Large intestine (tissue), 3 donors: ENCODE measurements at regions not wholly inside any gene's neighbourhood (a gene's known extent, or its start where the extent isn't known, plus 50 kb on each side); places are given as distances from the start of the nearest gene placed in this dataset.
A peak's percentile ranks its signal among the peaks of the same experiment; 100 is the strongest.

Experiments
- DNase-seq, 2 donors: peaks; one replicate each; pipeline versions ENCODE4 v3.0.0 to v3.0.0-alpha.2; 2013
- H3K27ac ChIP-seq: one replicate; pipeline ENCODE4 v1.5.1; 2013; ENCODE audit warnings: low read length
- H3K27me3 ChIP-seq: 2 replicates; pipeline ENCODE4 v1.6.1; 2013; ENCODE audit warnings: low read length; ENCODE audit not compliant: control insufficient read depth, insufficient read depth
- H3K36me3 ChIP-seq: 2 replicates; pipeline ENCODE4 v1.6.1; 2013; ENCODE audit warnings: low read length; ENCODE audit not compliant: control insufficient read depth, insufficient read depth
- H3K4me1 ChIP-seq: one replicate; pipeline ENCODE4 v1.6.1; 2013; ENCODE audit warnings: low read length; ENCODE audit not compliant: control insufficient read depth, insufficient read depth
- H3K4me3 ChIP-seq: one replicate; pipeline ENCODE4 v1.5.1; 2013; ENCODE audit warnings: low read length
- H3K9me3 ChIP-seq: one replicate; pipeline ENCODE4 v1.6.1; 2013; ENCODE audit warnings: mild to moderate bottlenecking, low read depth, low read length, moderate library complexity; ENCODE audit not compliant: control insufficient read depth
- WGBS: methylation state at CpG from one replicate; pipeline ENCODE4 v1.1.5; 2013; ENCODE audit warnings: low lambda C conversion rate; ENCODE audit not compliant: insufficient coverage; 5-methylcytosine and 5-hydroxymethylcytosine counted together

DNA sequence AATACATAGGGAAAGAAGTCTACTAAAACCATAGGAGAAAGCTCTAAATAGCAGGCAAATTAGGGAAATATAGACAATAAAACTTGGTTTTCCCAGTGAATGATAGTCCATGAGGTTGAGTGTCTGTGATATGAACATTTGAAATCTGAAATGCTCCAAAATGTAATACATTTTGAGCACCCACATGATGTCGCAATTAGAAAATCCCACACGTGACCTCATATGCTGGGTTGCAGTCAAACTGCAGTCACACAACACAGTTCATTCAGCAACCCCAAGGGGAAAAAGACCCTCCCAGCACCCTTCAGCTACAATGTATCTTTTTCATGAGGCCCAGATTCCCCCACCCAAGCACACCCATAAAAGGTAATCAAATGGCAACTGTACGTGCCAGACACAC is 155.6 kb downstream of the BTC start:
- WGBS: no CpG with 5 or more reads among the region's 3 CpGs
- H3K36me3 ChIP-seq: no peaks in the 10 kb centered on the region
- H3K27me3 ChIP-seq: no peaks in the 10 kb centered on the region
- DNase-seq: no peak
- no peak overlapping the region for H3K27ac ChIP-seq
- H3K4me1 ChIP-seq: no peaks in the 10 kb centered on the region
- H3K4me3 ChIP-seq: no peak overlapping the region
- H3K9me3 ChIP-seq: no peaks in the 10 kb centered on the region

DNA sequence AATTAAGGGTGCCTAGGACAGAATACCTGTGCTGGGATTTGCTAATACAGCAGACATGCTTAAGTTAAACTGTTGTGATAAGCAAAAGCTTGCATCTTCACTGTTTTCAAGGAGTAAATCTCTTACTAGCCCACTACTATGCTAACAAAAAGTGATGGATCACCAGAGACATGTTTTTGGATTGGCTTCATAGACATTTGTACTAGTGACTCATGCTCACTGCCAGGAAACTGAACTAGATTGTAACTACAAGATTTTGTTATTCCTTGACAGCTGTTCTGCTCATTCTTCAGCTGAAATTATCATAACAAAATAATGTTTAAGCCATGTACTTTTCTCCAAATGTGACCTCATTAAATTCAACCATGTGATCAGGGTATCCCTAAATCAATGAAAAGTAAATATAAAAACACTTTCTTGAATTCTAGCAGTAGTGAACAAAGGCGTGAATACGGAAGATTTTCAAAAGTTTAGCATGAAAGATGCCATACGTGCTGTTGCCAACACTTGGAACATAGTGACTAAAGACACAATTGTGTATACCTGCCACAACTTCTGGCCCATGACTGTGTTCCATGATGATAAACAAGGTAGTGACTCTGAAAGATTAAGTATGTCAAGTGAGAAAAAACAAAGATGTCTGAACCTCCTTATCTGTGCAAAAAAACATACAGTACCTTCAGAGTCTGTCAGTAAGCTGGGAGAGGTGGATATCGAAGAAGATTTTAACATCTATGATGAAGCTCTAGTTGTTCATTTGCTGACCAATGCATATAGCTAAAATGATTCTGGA is 154.0 kb downstream of the BTC start:
- H3K27me3 ChIP-seq: no peaks in the 10 kb centered on the region
- no peaks in the 10 kb centered on the region for H3K9me3 ChIP-seq
- H3K4me3 ChIP-seq: no peak overlapping the region
- H3K27ac ChIP-seq: no peak overlapping the region
- H3K36me3 ChIP-seq: no peaks in the 10 kb centered on the region
- 100% methylated on average over 1 of the region's 4 CpGs for WGBS
- H3K4me1 ChIP-seq: no peaks in the 10 kb centered on the region
- no peak for DNase-seq

DNA sequence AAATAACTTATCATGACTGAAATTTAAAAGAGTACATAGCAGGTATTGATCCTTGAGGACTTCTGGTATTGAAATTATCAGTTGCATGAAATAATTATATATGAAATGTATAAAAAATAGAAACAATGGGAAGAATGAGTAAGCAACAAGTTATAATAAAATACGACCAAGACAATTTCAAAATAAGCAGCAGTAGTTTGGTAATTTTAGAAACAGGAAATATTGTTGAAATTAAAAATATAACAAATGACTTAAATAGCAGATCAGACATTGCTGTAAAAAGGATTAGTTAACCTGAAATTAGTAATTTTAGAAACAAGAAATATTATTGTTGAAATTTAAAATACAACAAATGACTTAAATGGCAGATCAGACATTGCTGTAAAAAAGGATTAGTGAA is 152.3 kb downstream of the BTC start:
- Histone ChIP-seq H3K36me3 (no peaks in the 10 kb centered on the region), H3K4me1 (no peaks in the 10 kb centered on the region), H3K9me3 (no peaks in the 10 kb centered on the region), H3K4me3 (no peak overlapping the region), H3K27me3 (no peaks in the 10 kb centered on the region), H3K27ac (no peak overlapping the region)
- WGBS: 86% methylated on average over 1 of the region's 1 CpG
- no peak for DNase-seq

DNA sequence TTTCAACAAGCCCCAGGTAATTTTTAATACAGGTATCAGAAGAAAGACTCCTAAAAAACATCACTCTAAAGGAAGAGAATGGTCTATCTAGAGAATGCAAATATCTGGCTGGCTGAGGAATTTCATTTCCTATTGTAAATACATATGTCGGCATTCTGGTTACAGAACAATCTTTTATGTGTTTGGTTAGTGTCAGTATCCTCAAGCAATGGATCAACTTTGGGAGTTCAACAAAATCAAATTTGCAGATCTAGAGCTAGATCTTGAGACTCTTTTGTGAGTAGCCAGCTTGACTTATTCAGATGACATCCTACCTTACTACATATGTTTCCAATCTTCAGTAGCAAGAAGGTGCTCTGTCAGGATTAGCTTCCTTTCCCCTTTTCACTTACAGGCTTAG is 145.1 kb downstream of the BTC start:
- Histone ChIP-seq H3K36me3 (no peaks in the 10 kb centered on the region), H3K27ac (no peak overlapping the region), H3K4me1 (peaks cover 6% of the 10 kb centered on the region), H3K9me3 (no peaks in the 10 kb centered on the region), H3K27me3 (no peaks in the 10 kb centered on the region), H3K4me3 (no peak overlapping the region)
- WGBS: no CpG with 5 or more reads among the region's 1 CpG
- no peak for DNase-seq

DNA sequence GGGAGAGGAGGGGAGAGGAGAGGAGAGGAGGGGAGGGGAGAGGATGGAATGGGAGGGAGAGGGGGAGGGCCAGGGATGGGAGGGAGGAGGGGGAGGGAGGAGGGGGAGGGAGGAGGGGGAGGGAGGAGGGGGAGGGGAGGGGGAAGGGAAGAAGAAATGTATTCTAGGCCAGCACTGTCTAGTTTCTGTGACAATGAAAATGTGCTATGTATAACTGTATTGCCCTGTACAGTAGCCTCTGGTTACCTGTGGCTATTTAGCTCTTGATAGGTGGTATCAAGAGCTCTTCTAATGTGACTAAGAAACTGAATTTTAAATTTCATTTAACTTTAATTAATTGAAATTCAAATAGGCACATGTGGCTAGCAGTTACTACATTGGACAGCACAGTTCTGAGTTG is 143.1 kb downstream of the BTC start:
- H3K4me1 ChIP-seq: peaks cover 18% of the 10 kb centered on the region
- no peak overlapping the region for H3K27ac ChIP-seq

DNA sequence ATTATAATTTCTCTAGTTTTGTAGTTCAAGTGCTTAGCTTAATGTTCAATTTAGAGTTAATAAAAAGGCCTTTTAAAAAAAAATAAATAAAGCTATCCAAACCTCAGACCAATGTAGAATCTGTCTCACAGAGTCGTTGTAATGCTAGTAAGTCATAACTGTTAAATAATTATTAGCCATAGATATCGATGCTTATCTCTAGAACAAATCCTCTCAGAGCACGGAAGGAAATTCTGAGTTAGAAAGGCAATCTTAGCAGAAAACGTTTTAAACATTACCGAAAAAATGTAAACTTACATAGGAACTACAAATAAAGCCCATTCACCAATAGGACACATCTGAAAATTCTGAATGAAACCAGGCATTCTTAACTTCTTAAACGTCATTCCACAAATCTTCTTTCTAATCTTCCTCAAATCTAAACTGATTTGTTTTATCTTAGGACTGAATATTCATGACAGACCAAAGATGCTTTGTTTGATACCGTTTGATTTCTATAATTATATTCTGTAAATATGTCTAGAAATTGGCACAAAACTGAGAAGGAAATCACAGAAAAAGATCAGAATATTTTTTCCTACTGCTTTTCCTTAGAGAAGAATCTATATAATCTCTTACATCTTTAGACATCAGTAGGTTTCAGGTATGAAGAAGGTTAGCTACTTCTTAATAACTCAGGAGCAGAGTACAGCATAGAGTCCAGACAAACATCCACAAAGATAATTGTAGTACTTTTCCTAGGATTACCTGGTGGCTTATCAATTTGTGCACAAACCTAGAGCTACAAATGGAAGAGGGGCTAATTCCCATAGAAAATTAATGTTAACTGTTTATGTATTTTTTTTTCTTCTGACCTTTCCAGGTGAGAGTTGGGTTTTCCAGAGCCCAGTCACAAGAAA is 140.7 kb downstream of the BTC start:
- peak overlapping the region; percentile 83 for H3K27ac ChIP-seq
- H3K36me3 ChIP-seq: no peaks in the 10 kb centered on the region
- H3K27me3 ChIP-seq: no peaks in the 10 kb centered on the region
- H3K4me1 ChIP-seq: peaks cover 18% of the 10 kb centered on the region
- H3K9me3 ChIP-seq: no peaks in the 10 kb centered on the region
- peak overlapping the region; percentile 2 for H3K4me3 ChIP-seq
- WGBS: 45% methylated on average over 5 of the region's 7 CpGs
- DNase-seq: no peak

More for the DNA sequence above, 143.1 kb downstream of the BTC start:
- no peaks in the 10 kb centered on the region for H3K27me3 ChIP-seq
- DNase-seq: no peak
- no peaks in the 10 kb centered on the region for H3K36me3 ChIP-seq
- no peak overlapping the region for H3K4me3 ChIP-seq
- no peaks in the 10 kb centered on the region for H3K9me3 ChIP-seq

DNA sequence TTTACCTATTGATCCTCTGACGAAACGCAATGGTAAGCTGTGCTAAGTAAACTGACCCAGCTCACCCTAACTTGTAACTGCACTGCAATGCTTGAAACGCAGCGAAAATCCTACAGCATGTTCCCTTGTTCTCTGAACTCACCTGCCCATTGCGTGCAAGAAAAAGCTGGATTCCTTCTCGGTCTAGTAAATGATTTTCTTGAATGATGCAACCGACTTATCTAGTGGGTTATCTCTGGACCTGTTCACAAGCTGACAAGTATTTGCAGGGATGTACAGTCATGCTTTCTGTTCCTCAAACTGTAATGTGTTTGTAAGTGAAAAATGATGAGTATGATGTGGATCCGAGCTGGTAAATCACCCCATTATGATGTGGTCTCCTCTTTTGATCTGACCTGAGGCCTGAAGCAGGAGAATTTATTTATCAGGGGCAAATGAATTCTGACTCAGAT is 140.1 kb downstream of the BTC start:
- peak; percentile 89 to 97 for DNase-seq

DNA sequence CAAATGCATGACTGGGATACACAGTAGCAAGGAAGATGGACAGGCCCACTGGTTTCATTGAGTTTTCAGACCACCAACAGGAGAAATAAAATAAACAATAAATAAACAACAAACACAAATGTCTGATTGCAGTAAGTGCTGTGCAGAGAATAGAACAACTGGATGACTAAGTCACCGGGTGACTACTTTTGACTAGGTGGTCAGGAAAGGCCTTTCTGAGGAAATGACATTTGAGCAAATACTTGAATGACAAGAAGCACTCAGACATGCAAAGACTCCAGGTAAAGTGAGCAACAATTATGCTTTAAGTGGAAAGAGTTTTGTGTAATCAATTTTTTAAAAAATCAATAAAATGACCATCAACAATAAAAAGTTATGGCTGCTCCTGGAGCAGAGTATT is 137.7 kb downstream of the BTC start:
- H3K27me3 ChIP-seq: no peaks in the 10 kb centered on the region
- H3K36me3 ChIP-seq: no peaks in the 10 kb centered on the region
- WGBS: 100% methylated on average over 1 of the region's 1 CpG
- no peak overlapping the region for H3K27ac ChIP-seq
- H3K4me3 ChIP-seq: no peak overlapping the region
- no peak for DNase-seq
- H3K4me1 ChIP-seq: peaks cover 23% of the 10 kb centered on the region
- H3K9me3 ChIP-seq: no peaks in the 10 kb centered on the region

More for the DNA sequence above, 140.1 kb downstream of the BTC start:
- H3K4me1 ChIP-seq: peaks cover 18% of the 10 kb centered on the region
- WGBS: no CpG with 5 or more reads among the region's 8 CpGs
- H3K27ac ChIP-seq: peak overlapping the region; percentile 83
- no peaks in the 10 kb centered on the region for H3K27me3 ChIP-seq
- H3K36me3 ChIP-seq: no peaks in the 10 kb centered on the region
- H3K4me3 ChIP-seq: no peak overlapping the region
- no peaks in the 10 kb centered on the region for H3K9me3 ChIP-seq

DNA sequence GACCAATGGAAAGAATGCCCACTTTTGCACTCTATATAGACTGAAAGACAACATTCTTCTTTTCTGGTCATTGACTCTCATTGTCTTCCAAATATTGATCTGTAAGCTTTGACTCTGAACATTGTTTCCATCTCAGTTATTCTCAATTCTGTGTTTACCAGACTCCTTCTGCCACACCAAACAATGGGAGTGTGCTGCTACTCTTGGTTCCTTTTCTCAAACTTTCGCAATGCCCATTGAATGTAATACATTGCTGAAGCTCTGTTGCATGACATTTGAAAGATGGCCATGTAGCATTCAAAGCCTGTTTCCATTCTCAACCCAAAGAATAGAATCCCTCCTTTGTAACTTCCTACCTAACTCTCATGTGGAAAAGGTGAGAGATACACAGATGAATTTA is 136.2 kb downstream of the BTC start:
- Histone ChIP-seq H3K4me1 (peaks cover 25% of the 10 kb centered on the region), H3K36me3 (no peaks in the 10 kb centered on the region), H3K4me3 (no peak overlapping the region), H3K27me3 (no peaks in the 10 kb centered on the region), H3K9me3 (no peaks in the 10 kb centered on the region), H3K27ac (no peak overlapping the region)
- no CpG with 5 or more reads among the region's 1 CpG for WGBS
- no peak for DNase-seq

DNA sequence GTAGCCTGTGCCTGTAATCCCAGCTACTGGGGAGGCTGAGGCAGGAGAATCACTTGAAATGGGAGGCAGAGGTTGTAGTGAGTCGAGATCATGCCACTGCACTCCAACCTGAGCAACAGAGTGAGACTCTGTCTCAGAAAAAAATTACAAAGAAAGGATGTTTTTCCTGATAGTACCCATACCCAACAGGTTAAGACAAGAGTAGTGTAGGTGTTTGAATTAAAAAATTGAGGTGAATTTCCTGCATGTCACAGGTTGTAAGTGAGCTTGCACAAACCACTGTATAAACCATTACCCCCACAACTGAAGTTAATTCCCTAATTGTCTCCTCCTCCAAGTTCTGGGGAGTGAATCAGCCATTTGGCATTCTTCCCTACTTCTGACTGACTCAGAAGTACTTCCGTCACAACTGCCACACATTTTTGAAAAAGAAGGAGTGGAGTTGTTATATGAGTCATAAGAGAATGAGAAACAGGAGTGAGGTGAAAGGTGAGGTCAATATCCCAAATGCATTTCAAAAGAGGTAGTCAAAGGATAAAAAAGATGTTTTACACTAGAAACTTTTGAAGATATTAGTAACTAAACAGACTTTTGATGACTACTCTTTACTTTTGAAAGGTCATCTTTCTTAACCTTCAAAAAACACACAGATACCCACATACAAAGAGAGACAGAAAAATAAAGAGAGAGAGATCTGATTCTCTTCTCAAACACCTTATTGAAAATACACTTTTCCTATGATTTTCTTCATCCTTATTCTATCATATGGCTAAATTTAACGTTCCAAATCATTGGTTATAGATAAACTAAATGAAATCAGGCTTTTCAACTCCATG is 134.5 kb downstream of the BTC start:
- Histone ChIP-seq H3K4me3 (no peak overlapping the region), H3K9me3 (no peaks in the 10 kb centered on the region), H3K27me3 (no peaks in the 10 kb centered on the region), H3K4me1 (peaks cover 20% of the 10 kb centered on the region), H3K36me3 (no peaks in the 10 kb centered on the region), H3K27ac (peak overlapping the region; percentile 19)
- WGBS: 57% methylated on average over 3 of the region's 3 CpGs
- peak; percentile 73 to 80 for DNase-seq
